ENCODE measurements at regions not wholly inside any gene's neighbourhood (a gene's known extent, or its start where the extent isn't known, plus 50 kb on each side); places are given as distances from the start of the nearest gene placed in this dataset.

- FAIRE-seq = no peak
- DNase-seq (ENCODE audit: extremely low spot score, insufficient read length, low read depth) = no peak
These were observed 847.0 kb upstream of the MAP3K7 start for GRCh38 chr6:91433660-91434534.

- no peak for FAIRE-seq
These were observed 842.2 kb upstream of the MAP3K7 start for GRCh38 chr6:91428953-91429560.

GRCh38 chr6:91428296-91428695 lies 841.4 kb upstream of the MAP3K7 start:
- DNase-seq (ENCODE audit: extremely low spot score, insufficient read length, low read depth) (no peak), FAIRE-seq (no peak)

More at GRCh38 chr6:91428953-91429560, 842.2 kb upstream of the MAP3K7 start:
- DNase-seq (ENCODE audit: extremely low spot score, insufficient read length, low read depth) = no peak

- DNase-seq (ENCODE audit: extremely low spot score, insufficient read length, low read depth) (no peak), FAIRE-seq (no peak)
These were observed 833.4 kb upstream of the MAP3K7 start for GRCh38 chr6:91420243-91420642.

GRCh38 chr6:91415031-91415605 lies 828.2 kb upstream of the MAP3K7 start:
- FAIRE-seq (no peak), DNase-seq (ENCODE audit: extremely low spot score, insufficient read length, low read depth) (no peak)

- DNase-seq (ENCODE audit: extremely low spot score, insufficient read length, low read depth) = no peak
- FAIRE-seq = no peak
These were observed 825.7 kb upstream of the MAP3K7 start for GRCh38 chr6:91412532-91412931.

- DNase-seq (ENCODE audit: extremely low spot score, insufficient read length, low read depth) (no peak), FAIRE-seq (no peak)
These were observed 820.8 kb upstream of the MAP3K7 start for GRCh38 chr6:91407706-91408105.

- DNase-seq (ENCODE audit: extremely low spot score, insufficient read length, low read depth) = no peak
- FAIRE-seq = no peak
These were observed 806.1 kb upstream of the MAP3K7 start for GRCh38 chr6:91392951-91393350.

- no peak for FAIRE-seq
- DNase-seq (ENCODE audit: extremely low spot score, insufficient read length, low read depth) = no peak
These were observed 800.6 kb upstream of the MAP3K7 start for GRCh38 chr6:91387290-91388059.

- no peak for DNase-seq (ENCODE audit: extremely low spot score, insufficient read length, low read depth)
These were observed 799.3 kb upstream of the MAP3K7 start for GRCh38 chr6:91386204-91386603.

GRCh38 chr6:91383207-91383606 lies 796.3 kb upstream of the MAP3K7 start:
- DNase-seq (ENCODE audit: extremely low spot score, insufficient read length, low read depth) (no peak), FAIRE-seq (no peak)

More at GRCh38 chr6:91386204-91386603, 799.3 kb upstream of the MAP3K7 start:
- FAIRE-seq = no peak

- no peak for DNase-seq (ENCODE audit: extremely low spot score, insufficient read length, low read depth)
- no peak for FAIRE-seq
These were observed 789.8 kb upstream of the MAP3K7 start for GRCh38 chr6:91376686-91377085.

- FAIRE-seq (no peak), DNase-seq (ENCODE audit: extremely low spot score, insufficient read length, low read depth) (no peak)
These were observed 779.9 kb upstream of the MAP3K7 start for GRCh38 chr6:91366781-91367180.

- DNase-seq (ENCODE audit: extremely low spot score, insufficient read length, low read depth) (no peak), FAIRE-seq (no peak)
These were observed 772.1 kb upstream of the MAP3K7 start for GRCh38 chr6:91358986-91359385.

- no peak for DNase-seq (ENCODE audit: extremely low spot score, insufficient read length, low read depth)
- no peak for FAIRE-seq
These were observed 766.0 kb upstream of the MAP3K7 start for GRCh38 chr6:91352878-91353277.

- FAIRE-seq = no peak
- DNase-seq (ENCODE audit: extremely low spot score, insufficient read length, low read depth) = no peak
These were observed 765.4 kb upstream of the MAP3K7 start for GRCh38 chr6:91352321-91352720.

- DNase-seq (ENCODE audit: extremely low spot score, insufficient read length, low read depth) (no peak), FAIRE-seq (no peak)
These were observed 763.5 kb upstream of the MAP3K7 start for GRCh38 chr6:91350146-91350908.

GRCh38 chr6:91341473-91341872 lies 754.6 kb upstream of the MAP3K7 start:
- FAIRE-seq (no peak), DNase-seq (ENCODE audit: extremely low spot score, insufficient read length, low read depth) (no peak)

GRCh38 chr6:91340896-91341395 lies 754.1 kb upstream of the MAP3K7 start:
- FAIRE-seq (no peak), DNase-seq (ENCODE audit: extremely low spot score, insufficient read length, low read depth) (no peak)

GRCh38 chr6:91337967-91338366 lies 751.1 kb upstream of the MAP3K7 start:
- FAIRE-seq = no peak

More at GRCh38 chr6:91337967-91338366, 751.1 kb upstream of the MAP3K7 start:
- DNase-seq (ENCODE audit: extremely low spot score, insufficient read length, low read depth) = no peak

All from GM18507 (cell line).